ENCODE measurements at regions not wholly inside any gene's neighbourhood (a gene's known extent, or its start where the extent isn't known, plus 50 kb on each side); places are given as distances from the start of the nearest gene placed in this dataset.
"Not testable (repeated sequence)": the region's sequence is repeated elsewhere in the genome, so short reads cannot be mapped to it uniquely, and the experiment has no call there.

DNA sequence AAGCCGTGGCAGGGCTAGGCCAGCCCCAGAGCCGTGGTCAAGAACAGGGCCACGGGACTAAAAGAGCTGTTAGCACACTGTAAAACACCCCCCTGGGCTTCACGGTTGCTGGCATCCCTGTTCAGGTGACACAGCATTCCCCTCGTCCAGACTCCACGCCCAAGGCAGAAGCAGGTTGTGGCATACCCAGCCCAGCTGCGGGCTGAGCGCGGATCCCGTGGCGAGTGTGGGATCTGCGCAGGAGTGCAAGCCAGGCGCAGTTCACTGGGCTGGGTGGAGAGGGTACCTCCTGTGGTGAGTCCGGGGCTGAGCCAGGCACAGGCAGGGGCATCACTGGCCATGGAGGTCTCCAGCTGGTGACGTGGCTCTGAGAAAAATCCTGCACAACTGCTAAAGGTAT, 199.1 kb downstream of the FZD1 start:
- DNase-seq = no peak
- no peaks in the 10 kb centered on the region for H3K9me3 ChIP-seq
- H3K36me3 ChIP-seq = no peaks in the 10 kb centered on the region
- H3K4me1 ChIP-seq = no peaks in the 10 kb centered on the region
- intact Hi-C loops (cut with DNase I) = no loop called here
- no peak overlapping the region for H3K4me3 ChIP-seq
- 83 to 85% methylated on average over 15 of the region's 15 CpGs for WGBS, 2 donors
- H3K27ac ChIP-seq = no peak overlapping the region
- TF ChIP-seq EP300 (IDR thresholded peaks at IDR 0.05) = no peak
- TF ChIP-seq CTCF (IDR thresholded peaks at IDR 0.05) = no peak
- TF ChIP-seq POLR2A (IDR thresholded peaks at IDR 0.05) = no peak
- TF ChIP-seq POLR2AphosphoS5 (IDR thresholded peaks at IDR 0.05) = no peak
- no peaks in the 10 kb centered on the region for H3K27me3 ChIP-seq

DNA sequence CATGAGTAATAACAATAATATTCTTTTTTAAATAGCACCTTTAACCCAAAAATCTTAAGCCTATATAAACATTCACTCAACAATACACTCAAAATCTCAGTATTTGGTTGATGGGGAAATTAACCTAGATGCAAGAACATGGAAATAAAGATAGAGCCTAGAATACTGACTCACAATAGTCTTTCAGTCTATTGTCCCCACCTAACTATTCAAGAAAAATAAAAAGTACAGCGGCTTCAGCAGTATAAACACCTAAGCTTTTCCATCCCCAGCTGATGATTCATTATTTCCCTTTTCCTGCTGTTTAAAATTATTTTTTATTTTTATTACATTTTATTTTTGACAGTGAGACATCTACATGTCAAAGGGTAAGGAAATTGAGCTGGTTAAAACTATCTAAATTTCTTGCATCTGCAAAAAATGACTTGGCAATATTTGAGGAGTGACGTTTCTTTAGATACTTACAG, 201.4 kb downstream of the FZD1 start:
- WGBS, 2 donors = 62 to 80% methylated on average over 2 of the region's 2 CpGs
- Histone ChIP-seq H3K4me3 (no peak overlapping the region), H3K36me3 (no peaks in the 10 kb centered on the region), H3K9me3 (no peaks in the 10 kb centered on the region), H3K27ac (no peak overlapping the region), H3K4me1 (no peaks in the 10 kb centered on the region), H3K27me3 (no peaks in the 10 kb centered on the region)
- intact Hi-C loops (cut with DNase I) = no loop called here
- no peak for DNase-seq
- TF ChIP-seq POLR2A (IDR thresholded peaks at IDR 0.05) (no peak), CTCF (IDR thresholded peaks at IDR 0.05) (no peak), POLR2AphosphoS5 (IDR thresholded peaks at IDR 0.05) (no peak), EP300 (IDR thresholded peaks at IDR 0.05) (no peak)

DNA sequence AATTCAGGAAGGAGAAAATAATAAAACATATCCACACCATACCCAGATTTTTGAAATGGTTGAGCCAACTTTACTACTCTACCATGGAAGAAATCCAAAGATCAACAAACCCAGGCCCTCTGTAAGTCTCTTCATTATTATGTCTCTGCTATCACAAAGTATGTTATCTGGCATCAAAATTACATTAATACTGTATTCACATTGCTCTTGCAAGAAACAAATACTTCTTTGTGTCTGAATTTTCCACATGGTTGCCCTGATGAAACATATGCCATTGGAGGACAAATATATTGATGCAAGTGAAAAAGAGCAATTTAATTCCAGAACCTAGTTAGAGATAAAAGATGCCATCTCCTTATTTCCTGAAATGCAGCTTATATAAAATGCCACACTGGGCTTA, 204.0 kb downstream of the FZD1 start:
- DNase-seq = no peak
- no peaks in the 10 kb centered on the region for H3K4me1 ChIP-seq
- no peak overlapping the region for H3K4me3 ChIP-seq
- H3K27me3 ChIP-seq = no peaks in the 10 kb centered on the region
- no peaks in the 10 kb centered on the region for H3K36me3 ChIP-seq
- H3K27ac ChIP-seq = no peak overlapping the region
- intact Hi-C loops (cut with DNase I) = no loop called here
- H3K9me3 ChIP-seq = no peaks in the 10 kb centered on the region
- no peak for TF ChIP-seq CTCF (IDR thresholded peaks at IDR 0.05)
- no peak for TF ChIP-seq POLR2AphosphoS5 (IDR thresholded peaks at IDR 0.05)
- no peak for TF ChIP-seq POLR2A (IDR thresholded peaks at IDR 0.05)
- TF ChIP-seq EP300 (IDR thresholded peaks at IDR 0.05) = no peak

DNA sequence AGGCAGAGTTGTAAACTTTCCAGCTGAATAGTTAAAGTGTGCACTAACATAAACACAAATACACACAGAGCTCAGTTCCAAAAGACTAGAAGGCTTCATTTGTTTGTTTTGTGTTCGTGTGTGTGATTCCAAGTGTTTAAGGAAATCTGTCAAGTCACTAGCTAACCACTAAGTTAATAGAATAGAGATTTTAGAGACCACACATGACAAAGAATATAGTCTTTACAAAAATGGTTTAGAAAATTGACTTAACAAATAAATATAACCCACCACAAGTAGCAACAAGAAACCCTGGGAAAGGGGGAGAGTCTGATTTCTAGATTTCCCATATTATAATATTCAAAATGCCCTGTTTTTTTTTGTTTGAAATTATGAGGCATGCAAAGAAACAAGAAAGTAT, 209.4 kb downstream of the FZD1 start:
- Histone ChIP-seq H3K4me3 (no peak overlapping the region), H3K27me3 (no peaks in the 10 kb centered on the region), H3K4me1 (no peaks in the 10 kb centered on the region), H3K9me3 (peaks cover 0 to 8% (median 3%) of the 10 kb centered on the region in 4 donors), H3K27ac (no peak overlapping the region), H3K36me3 (no peaks in the 10 kb centered on the region)
- 36 to 47% methylated on average over 1 of the region's 1 CpG for WGBS, 2 donors
- no peak for DNase-seq
- intact Hi-C loops (cut with DNase I) = no loop called here
- TF ChIP-seq POLR2AphosphoS5 (IDR thresholded peaks at IDR 0.05) (no peak), POLR2A (IDR thresholded peaks at IDR 0.05) (no peak), EP300 (IDR thresholded peaks at IDR 0.05) (no peak), CTCF (IDR thresholded peaks at IDR 0.05) (no peak)

DNA sequence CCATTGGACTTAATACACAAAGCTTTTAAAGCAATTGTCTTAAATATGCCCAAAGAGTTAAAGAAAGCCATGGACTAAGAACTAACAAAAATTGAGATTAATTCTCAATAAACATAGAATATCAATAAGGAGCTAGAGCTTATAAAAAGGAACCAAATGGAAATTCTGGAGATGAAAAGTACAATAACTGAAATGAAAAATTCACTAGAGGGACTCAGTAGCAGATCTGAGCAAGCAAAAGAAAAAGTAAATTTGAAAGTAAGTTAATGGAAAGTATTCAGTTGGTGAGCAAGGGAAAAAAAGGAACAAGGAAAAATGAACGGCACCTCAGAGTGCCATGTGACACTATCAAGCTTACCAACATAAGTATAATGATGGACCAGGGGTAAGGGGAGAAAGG, 209.8 kb downstream of the FZD1 start:
- TF ChIP-seq POLR2AphosphoS5 (IDR thresholded peaks at IDR 0.05) = no peak
- no peak for TF ChIP-seq POLR2A (IDR thresholded peaks at IDR 0.05)
- TF ChIP-seq CTCF (IDR thresholded peaks at IDR 0.05) = no peak
- no peak for TF ChIP-seq EP300 (IDR thresholded peaks at IDR 0.05)
- WGBS, 2 donors = 94 to 96% methylated on average over 1 of the region's 1 CpG
- Histone ChIP-seq H3K36me3 (no peaks in the 10 kb centered on the region), H3K4me1 (no peaks in the 10 kb centered on the region), H3K4me3 (no peak overlapping the region), H3K27me3 (no peaks in the 10 kb centered on the region), H3K9me3 (peaks cover 0 to 8% (median 3%) of the 10 kb centered on the region in 4 donors), H3K27ac (no peak overlapping the region)
- no peak for DNase-seq
- intact Hi-C loops (cut with DNase I) = no loop called here

DNA sequence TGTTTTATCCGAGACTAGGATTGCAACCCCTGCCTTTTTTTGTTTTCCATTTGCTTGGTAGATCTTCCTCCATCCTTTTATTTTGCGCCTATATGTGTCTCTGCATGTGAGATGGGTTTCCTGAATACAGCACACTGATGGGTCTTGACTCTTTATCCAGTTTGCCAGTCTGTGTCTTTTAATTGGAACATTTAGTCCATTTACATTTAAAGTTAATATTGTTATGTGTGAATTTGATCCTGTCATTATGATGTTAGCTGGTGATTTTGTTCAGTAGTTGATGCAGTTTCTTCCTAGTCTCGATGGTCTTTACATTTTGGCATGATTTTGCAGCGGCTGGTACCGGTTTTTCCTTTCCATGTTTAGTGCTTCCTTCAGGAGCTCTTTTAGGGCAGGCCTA, 216.2 kb downstream of the FZD1 start:
- H3K27me3 ChIP-seq; H3K36me3 ChIP-seq; H3K9me3 ChIP-seq; H3K27ac ChIP-seq; H3K4me1 ChIP-seq; DNase-seq; H3K4me3 ChIP-seq; intact Hi-C loops (cut with DNase I): not testable (repeated sequence)
- WGBS, 2 donors = 86 to 91% methylated on average over 5 of the region's 5 CpGs
